ENCODE measurements at regions not wholly inside any gene's neighbourhood (a gene's known extent, or its start where the extent isn't known, plus 50 kb on each side); places are given as distances from the start of the nearest gene placed in this dataset.

- no peaks in the 10 kb centered on the region for H3K27me3 Mint-ChIP-seq
- Histone ChIP-seq H3K9me3 (ENCODE audit: control insufficient read depth in 1 of 2, insufficient read depth in 1 of 2, low read length in 2 of 2) (peaks cover 0 to 3% of the 10 kb centered on the region in 2 experiments), H3K4me1 (ENCODE audit: insufficient read depth, low read length) (no peaks in the 10 kb centered on the region), H3K36me3 (ENCODE audit: insufficient read depth, low read length) (no peaks in the 10 kb centered on the region), H3K4me3 (ENCODE audit: low read length) (no peak overlapping the region), H3K27ac (ENCODE audit: low read depth in 1 of 2, low read length in 2 of 2) (no peak overlapping the region), H3K27me3 (ENCODE audit: control insufficient read depth in 1 of 2, insufficient read depth in 2 of 2, low read length in 2 of 2) (no peaks in the 10 kb centered on the region)
- no peak for ATAC-seq (ENCODE audit: poor library complexity)
- H3K4me3 Mint-ChIP-seq, result no peak overlapping the region
- ChIA-PET POLR2A (no interaction called here), CTCF (no interaction called here)
- TF ChIP-seq CTCF (IDR thresholded peaks at IDR 0.05), result no peak
- intact Hi-C loops (cut with DNase I, micrococcal nuclease), result no loop called here
- no peak for DNase-seq
- no peaks in the 10 kb centered on the region for H3K36me3 Mint-ChIP-seq (ENCODE audit: low read depth)
- no peak overlapping the region for H3K27ac Mint-ChIP-seq
- H3K4me1 Mint-ChIP-seq (ENCODE audit: low read depth), result no peaks in the 10 kb centered on the region
- no peaks in the 10 kb centered on the region for H3K9me3 Mint-ChIP-seq
Measured at GRCh38 chr20:10953437-10953836, 279.6 kb upstream of the JAG1 start.

GRCh38 chr20:10954137-10954840, 280.5 kb upstream of the JAG1 start:
- no peaks in the 10 kb centered on the region for H3K36me3 ChIP-seq (ENCODE audit: insufficient read depth, low read length)
- H3K4me3 ChIP-seq (ENCODE audit: low read length), result no peak overlapping the region
- no peak overlapping the region for H3K4me3 Mint-ChIP-seq
- no peaks in the 10 kb centered on the region for H3K9me3 ChIP-seq (ENCODE audit: control insufficient read depth in 1 of 2, insufficient read depth in 1 of 2, low read length in 2 of 2)
- no peaks in the 10 kb centered on the region for H3K36me3 Mint-ChIP-seq (ENCODE audit: low read depth)
- H3K27me3 Mint-ChIP-seq, result no peaks in the 10 kb centered on the region
- no peaks in the 10 kb centered on the region for H3K4me1 Mint-ChIP-seq (ENCODE audit: low read depth)
- no peak overlapping the region for H3K27ac ChIP-seq (ENCODE audit: low read depth in 1 of 2, low read length in 2 of 2)
- ChIA-PET CTCF (no interaction called here), POLR2A (no interaction called here)
- ATAC-seq (ENCODE audit: poor library complexity) (no peak), DNase-seq (no peak)
- no peak overlapping the region for H3K27ac Mint-ChIP-seq
- no peaks in the 10 kb centered on the region for H3K4me1 ChIP-seq (ENCODE audit: insufficient read depth, low read length)
- no peak for TF ChIP-seq CTCF (IDR thresholded peaks at IDR 0.05)
- H3K9me3 Mint-ChIP-seq, result no peaks in the 10 kb centered on the region
- H3K27me3 ChIP-seq (ENCODE audit: control insufficient read depth in 1 of 2, insufficient read depth in 2 of 2, low read length in 2 of 2), result no peaks in the 10 kb centered on the region
- intact Hi-C loops (cut with DNase I, micrococcal nuclease), result no loop called here

GRCh38 chr20:10954908-10955580, 281.2 kb upstream of the JAG1 start:
- TF ChIP-seq CTCF (IDR thresholded peaks at IDR 0.05), result no peak
- POLR2A ChIA-PET, result no interaction called here
- intact Hi-C loops (cut with DNase I, micrococcal nuclease), result no loop called here

More at GRCh38 chr20:10954908-10955580, 281.2 kb upstream of the JAG1 start:
- Histone ChIP-seq H3K27ac (ENCODE audit: low read depth in 1 of 2, low read length in 2 of 2) (no peak overlapping the region), H3K4me1 (ENCODE audit: insufficient read depth, low read length) (no peaks in the 10 kb centered on the region), H3K36me3 (ENCODE audit: insufficient read depth, low read length) (no peaks in the 10 kb centered on the region), H3K9me3 (ENCODE audit: control insufficient read depth in 1 of 2, insufficient read depth in 1 of 2, low read length in 2 of 2) (no peaks in the 10 kb centered on the region), H3K4me3 (ENCODE audit: low read length) (no peak overlapping the region), H3K27me3 (ENCODE audit: control insufficient read depth in 1 of 2, insufficient read depth in 2 of 2, low read length in 2 of 2) (no peaks in the 10 kb centered on the region)
- DNase-seq (no peak), ATAC-seq (ENCODE audit: poor library complexity) (no peak)
- Mint-ChIP-seq H3K9me3 (no peaks in the 10 kb centered on the region), H3K4me3 (no peak overlapping the region), H3K36me3 (ENCODE audit: low read depth) (no peaks in the 10 kb centered on the region), H3K27me3 (no peaks in the 10 kb centered on the region), H3K27ac (no peak overlapping the region), H3K4me1 (ENCODE audit: low read depth) (no peaks in the 10 kb centered on the region)
- CTCF ChIA-PET, result interaction anchor here (0.7 kb wide), 1 partner anchor 9 kb away, joined by 3 read pairs; no protein-coding TSS in a partner anchor

Measured in CD4-positive, alpha-beta T cell (primary cell).